ENCODE measurements at regions not wholly inside any gene's neighbourhood (a gene's known extent, or its start where the extent isn't known, plus 50 kb on each side); places are given as distances from the start of the nearest gene placed in this dataset.
"Not testable (repeated sequence)": the region's sequence is repeated elsewhere in the genome, so short reads cannot be mapped to it uniquely, and the experiment has no call there.

DNA sequence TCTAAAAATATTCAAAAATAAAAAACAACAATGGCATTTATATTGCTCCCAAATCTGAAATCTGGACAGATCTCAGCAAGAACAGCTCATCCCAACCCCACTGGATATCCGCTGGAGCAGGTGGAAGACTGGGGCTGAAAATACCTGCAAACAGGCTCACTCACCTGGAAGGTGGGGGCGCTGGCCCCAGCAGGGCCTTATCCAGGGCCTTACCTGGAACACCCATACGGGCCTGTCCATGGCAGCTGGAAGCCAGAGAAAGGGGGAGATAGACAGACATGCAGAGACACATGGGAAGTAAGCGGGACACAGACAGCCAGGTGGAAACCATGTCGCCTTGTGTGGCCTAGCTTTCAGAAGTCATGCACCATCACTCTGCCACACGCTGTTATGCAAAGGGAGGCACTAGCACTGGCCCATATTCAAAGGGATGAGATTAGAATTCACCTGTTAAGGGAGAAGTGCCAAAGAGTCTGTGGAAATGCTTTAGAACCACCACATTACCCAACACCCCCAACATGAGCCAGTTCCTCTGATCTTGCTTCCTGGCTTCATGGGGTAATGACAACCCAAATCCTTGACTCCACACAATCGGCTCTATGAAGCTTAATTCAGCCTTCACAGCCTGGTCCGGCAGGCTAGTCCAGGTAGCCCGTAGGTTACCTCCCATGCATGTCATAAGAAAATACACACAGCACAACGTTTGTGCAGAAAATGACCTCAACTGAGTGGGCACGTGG, 99.0 kb upstream of the CDYL start:
- no peak for DNase-seq (ENCODE audit: low read depth in 3 of 3)

DNA sequence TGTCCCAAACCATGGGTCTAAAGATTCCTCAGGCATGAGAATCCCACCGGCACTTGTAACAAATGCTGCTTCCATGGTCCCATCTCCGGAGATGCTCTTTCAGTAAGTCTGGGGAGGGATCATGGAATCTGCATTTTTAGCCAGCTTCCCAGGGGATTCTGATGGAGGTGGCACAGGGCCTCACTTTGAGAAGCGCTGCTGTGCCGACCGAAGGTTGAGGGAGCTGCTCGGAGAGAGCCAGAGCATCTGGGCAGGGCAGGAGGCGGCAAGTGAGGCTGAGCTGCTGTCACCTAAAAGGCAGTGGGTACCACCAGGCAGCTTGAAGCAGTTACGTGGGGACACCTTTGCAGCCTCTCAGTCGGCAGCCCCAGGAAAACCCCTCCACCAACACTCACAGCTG, 100.2 kb upstream of the CDYL start:
- no peak for DNase-seq (ENCODE audit: low read depth in 3 of 3)

DNA sequence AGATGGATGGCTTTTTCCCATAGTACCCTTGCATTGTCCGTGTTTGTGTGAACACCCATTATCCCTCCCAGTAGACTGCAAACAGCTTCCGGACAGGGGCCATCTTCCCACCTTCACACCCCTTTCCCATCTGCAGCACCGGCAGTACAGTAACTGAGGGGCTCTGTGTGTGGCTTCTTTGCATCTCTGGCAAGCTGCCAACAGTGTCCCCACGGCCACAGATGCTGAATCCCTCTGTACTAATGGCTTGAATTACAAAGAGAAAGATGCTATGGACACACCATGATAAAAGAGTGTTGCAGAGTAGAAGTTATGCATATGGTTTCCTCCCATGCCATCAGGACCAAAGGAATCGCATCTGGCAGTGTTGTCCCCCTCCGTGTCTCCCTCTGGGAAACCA, 101.1 kb upstream of the CDYL start:
- DNase-seq (ENCODE audit: low read depth in 3 of 3): no peak

DNA sequence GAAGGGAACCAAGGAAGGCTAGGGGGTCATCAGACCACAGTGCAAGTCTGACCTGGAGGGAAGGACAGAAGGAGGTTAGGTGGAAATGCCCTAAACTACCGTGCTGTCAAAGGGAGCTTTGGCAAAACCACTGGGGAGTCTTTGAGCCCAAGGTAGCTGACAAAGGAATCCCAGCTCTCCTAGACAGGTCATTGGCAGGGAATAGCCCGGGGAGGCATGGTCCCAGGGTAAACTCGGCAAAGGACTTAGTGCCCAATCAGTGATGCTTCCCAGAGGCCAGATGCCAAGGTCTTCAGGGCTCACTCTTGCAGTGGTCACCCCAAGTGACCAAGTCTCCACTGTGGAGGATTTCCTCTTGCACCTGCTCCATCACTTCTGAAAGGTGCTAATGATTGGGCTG, 102.3 kb upstream of the CDYL start:
- DNase-seq (ENCODE audit: low read depth in 3 of 3): no peak

DNA sequence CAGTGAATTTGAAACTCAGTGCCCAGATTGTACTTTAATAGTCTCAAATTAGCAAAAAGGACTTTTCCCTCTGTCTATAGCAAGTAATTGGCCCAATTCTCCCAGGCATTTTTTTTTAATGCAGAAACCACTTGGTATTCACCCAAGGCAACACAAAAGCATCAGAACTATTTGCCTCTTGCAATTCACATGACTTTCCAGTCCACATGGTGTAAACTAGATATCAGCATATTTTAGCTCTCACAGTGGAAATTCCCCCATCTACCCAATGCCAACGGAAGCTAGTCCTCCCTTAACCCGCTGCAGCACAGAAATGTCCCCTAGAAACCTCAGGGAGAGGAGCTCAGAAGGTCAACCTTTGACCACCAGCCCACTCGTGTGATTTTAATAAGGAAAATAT, 103.4 kb upstream of the CDYL start:
- DNase-seq (ENCODE audit: low read depth in 3 of 3): no peak

DNA sequence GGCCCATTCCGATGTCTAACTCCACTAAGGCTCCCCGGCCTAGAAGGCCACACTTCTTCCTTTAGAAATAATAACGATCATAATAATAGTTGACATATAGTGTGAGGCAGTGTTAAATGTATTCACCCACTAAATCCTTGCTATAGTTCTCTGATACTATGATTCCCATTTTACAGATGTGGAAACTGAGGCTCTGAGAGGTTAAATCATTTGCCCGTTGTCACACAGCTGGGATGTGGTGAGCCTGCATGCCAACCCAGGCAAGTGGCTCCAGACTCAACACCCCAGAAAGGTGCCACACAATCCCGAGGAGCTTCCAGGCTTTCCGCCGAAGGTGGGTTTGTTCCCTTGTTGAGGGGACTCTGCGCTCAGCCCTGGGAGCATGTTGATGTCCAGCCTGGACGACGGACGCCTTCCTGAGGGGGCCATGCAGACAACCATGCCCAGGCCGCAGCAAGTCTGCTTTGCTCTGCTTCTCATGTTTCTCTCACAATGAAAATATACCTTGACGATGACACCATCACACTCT, 104.6 kb upstream of the CDYL start:
- no peak for DNase-seq (ENCODE audit: low read depth in 3 of 3)

DNA sequence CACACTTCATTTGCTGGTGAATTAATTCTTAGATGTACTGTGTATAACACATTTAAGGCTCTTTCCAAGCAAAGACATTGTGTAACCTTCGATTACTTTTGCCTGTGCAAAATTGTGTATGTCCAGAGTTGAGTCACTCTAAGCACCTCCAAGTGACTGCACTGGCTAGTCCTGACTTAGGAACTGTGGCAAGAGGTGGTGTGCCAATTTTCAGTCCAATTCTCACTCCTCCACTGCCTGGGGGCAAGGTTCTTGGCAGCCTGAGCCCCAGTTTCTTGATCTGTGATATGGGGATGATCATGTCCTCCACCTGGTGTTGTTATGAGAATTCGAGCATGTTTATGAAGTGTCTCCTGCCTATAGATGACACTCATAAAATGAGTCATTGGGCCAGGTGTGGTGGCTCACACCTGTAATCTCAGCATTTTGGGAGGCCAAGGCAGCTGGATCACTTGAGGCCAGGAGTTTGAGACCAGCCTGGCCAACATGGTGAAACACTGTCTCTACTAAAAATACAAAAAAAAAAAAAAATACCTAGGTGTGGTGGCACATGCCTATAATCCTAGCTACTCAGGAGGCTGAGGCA, 105.3 kb upstream of the CDYL start:
- no peak for DNase-seq (ENCODE audit: low read depth in 3 of 3)

DNA sequence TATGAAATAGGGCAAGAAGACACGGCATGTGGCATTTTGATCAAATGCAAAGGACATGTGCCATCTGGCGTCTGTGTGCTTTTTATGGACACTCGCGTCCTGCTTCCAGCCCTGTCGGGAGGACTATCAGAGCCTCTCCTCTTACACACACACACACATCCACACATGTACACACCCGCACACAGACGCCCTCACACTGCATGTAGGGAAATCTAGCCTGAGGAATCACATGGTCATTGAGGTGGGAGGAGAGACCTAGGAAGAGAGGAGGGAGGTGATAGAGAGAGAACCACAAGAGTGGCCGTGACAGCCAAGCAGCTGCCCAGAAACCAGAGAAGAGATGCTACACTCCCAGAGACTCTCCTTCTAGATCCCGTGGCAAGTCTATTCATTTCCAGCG, 105.9 kb upstream of the CDYL start:
- DNase-seq (ENCODE audit: low read depth in 3 of 3): no peak

DNA sequence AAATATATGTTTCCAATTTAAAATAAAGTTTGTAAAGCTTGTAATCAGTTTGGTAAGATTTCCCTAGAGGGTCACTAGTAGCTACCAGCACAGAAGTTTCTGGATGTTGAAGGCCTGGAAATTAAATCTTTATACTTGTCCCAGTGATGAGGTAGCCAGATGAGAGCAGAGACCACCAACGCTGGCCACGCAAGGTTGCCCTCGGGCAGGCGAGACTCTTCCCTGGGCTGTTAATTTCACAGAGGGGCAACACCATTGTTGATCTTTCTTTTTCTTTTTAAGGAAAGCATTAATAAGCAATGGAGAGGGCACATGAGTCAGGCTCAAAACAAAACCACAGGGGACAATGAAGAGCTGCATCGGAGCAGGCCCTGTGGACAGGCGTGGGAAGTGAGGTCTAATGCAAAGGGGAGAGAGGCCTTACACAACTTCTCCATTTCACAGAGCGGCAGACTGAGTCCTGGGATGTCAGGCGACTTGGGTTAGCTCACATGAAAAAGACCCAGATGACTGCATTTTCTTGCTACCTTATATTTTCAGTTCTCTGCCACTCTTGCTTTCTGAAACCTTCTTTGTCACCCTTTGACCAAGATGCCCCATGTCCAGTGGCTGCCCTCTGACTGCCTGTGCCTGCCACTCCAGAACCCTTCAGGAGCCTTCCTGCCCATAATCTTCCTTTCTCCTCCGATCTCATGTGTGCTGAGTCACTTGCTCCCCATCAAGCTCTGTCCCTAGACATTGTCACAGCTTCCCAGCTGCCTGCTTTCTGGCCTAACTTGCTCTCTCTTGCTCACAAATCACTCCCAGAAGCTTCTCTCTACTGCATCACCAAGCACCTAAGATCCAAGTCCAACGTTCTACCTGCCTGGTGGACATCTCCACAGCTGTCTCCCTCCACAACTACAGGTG, 107.7 kb upstream of the CDYL start:
- DNase-seq (ENCODE audit: low read depth in 3 of 3): no peak

DNA sequence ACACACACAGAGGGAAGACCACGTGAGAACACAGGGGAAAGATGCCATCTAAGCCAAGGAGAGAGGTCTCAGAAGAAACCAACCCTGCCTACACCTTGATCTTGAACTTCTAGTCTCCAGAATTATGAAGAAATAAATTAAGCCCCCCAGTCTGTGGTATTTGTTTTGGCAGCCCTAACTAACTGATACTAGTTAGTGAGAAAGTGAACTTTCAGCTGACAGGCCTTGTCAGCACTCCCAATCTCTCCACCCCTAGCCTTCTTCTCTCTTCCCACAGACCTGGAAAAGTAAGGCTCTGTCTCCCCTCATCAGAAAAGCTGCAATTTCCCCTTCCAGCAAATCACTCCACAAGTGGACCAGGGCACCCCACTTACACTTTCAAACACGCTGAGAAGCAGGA, 108.6 kb upstream of the CDYL start:
- no peak for DNase-seq (ENCODE audit: low read depth in 3 of 3)

DNA sequence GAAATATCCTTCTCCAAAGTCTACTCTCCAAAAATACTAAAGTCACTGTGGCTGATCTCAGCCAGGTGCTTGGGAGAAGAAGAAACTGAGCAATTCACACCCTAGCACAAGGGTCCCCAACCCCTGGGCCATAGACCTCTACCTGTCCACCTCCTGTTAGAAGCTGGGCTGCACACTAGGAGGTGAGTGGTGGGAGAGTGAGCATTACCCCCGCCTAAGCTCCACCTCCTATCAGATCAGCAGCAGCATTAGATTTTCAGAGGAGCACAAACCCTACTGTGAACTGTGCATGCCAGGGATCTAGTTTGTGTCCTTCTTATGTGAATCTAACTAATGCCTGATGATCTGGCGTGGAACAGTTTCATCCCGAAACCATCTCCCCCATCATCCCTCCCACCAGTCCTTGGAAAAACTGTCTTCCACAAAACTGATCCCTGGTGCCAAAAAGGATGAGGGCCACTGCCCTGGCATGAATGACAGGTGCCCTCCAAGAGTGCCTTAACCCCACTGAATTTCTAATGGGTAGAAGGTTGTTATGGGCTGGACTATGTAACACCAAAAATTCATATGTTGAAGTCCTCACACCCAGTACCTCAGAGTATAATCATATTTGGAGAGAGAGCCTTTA, 109.2 kb upstream of the CDYL start:
- no peak for DNase-seq (ENCODE audit: low read depth in 3 of 3)

DNA sequence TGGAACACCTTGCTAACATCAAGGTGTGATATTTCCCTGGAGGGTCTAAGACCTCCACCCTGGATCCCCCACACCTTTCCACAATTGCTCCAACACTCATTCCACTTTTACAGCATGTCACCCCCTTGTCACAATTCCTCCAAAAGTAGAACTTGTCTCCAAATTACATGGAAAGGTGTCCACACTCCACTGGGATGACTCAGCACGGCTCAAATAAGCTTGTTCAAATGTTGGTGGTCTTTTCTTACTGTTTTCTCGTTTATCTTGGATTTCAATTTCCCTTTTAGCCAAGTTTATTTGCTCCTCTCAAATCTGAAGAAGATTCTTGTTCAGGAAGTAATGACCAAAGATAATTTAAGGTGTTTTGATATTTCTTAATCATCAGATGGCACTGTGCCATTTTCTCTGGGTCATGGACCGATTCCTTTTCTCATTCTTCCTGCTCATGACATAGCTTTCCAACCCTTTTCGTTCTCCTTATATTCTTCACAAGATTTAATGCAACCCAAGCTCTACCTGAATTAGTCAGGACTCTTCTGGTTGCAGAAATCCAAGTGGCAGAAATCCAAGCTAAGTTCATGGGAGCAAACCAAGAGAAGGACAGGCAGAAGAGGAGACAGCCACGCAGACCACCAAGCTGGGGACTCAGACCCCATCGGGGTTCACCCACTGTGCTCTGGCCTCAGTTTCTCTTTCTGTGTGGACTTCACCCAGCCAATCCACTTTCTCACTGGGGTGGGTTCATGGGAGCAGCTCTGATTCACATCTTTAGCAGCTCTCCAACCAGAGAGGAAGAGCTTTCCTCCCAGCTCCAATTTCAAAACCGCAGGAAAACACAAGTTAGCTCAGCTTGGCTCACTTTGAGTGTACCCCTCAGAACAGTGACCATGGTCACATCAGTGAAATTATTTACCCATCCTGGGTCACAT, 110.5 kb upstream of the CDYL start:
- DNase-seq (ENCODE audit: low read depth in 3 of 3): no peak

DNA sequence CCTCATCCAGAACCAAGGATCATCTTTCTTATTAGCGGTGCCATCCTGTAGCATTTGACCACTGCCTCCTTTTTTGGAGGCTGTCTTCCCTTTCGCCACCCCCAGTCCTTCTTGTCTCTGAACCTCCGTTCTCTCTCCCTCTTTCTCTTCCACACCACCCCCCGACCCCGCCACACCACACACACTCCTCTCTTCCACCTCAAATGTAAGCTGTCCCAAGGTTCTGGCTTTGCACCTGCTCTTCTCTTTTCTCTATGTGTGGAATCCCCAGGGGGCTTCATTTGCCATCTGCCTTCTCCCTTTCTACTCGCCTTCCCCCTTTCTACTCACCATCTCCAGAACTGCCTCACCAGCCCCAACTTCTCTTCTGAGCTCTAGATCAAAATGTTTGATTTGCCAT, 111.3 kb upstream of the CDYL start:
- no peak for DNase-seq (ENCODE audit: low read depth in 3 of 3)

DNA sequence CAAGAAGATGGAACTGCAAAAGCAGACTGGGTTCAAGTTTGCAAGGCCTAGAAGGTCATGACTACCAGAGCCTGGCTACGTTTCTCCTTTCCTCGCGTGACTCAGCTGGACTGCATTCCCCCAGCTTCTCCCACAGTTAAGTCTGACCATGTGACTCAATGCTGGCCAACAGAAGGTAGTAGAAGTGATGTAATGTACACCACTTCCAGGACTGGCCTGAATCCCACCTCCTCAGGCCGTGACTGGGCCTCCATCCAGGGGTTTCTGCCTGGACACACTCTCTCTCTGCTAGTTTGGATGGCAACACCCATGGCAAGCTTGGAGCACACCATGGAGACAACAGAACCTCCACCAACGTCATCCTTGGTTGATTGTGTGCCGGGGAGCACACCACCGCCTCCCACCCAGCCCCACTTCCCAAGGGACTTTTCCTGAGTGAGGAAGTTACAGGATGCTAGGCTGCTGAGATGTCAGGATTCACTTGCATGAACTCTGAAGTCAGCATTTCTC, 112.0 kb upstream of the CDYL start:
- DNase-seq (ENCODE audit: low read depth in 3 of 3): no peak

DNA sequence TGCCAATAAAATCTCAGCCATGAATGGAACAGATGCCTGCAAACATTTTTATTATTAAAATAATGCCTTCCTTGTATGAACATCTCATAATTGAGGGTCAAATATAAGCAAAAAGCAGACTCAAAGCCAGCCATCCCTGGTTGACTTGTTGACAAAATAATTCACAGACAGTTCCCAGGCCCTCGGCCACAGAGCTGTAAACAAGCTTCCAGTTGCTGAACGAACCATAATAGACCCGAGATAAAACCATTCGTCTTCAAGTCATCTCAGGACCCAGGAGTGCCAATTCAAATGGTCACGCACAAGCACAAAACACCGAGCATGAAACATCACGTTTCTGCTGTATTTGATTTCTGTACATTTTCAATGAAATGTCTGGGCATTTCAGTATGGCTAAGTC, 113.3 kb upstream of the CDYL start:
- DNase-seq (ENCODE audit: low read depth in 3 of 3): no peak

DNA sequence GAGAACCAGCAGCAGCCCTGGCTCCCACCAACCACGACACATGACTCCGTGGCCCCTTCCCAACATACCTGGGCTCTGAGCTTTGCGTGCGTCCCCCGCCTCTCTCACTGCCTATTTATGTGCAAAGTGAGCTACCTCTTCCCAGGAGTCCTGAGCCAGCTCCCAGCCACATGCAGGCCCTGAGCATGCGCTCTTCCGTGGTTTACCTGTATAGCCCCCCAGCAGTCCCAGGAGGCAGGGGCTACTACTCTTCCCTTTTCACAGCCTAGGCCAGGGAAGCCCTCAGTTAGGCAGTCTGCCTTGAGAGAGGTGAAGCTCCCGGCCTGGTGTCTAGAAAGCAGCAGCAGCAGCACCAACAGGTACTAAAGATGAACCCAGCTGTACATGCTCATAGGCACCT, 114.8 kb upstream of the CDYL start:
- no peak for DNase-seq (ENCODE audit: low read depth in 3 of 3)

DNA sequence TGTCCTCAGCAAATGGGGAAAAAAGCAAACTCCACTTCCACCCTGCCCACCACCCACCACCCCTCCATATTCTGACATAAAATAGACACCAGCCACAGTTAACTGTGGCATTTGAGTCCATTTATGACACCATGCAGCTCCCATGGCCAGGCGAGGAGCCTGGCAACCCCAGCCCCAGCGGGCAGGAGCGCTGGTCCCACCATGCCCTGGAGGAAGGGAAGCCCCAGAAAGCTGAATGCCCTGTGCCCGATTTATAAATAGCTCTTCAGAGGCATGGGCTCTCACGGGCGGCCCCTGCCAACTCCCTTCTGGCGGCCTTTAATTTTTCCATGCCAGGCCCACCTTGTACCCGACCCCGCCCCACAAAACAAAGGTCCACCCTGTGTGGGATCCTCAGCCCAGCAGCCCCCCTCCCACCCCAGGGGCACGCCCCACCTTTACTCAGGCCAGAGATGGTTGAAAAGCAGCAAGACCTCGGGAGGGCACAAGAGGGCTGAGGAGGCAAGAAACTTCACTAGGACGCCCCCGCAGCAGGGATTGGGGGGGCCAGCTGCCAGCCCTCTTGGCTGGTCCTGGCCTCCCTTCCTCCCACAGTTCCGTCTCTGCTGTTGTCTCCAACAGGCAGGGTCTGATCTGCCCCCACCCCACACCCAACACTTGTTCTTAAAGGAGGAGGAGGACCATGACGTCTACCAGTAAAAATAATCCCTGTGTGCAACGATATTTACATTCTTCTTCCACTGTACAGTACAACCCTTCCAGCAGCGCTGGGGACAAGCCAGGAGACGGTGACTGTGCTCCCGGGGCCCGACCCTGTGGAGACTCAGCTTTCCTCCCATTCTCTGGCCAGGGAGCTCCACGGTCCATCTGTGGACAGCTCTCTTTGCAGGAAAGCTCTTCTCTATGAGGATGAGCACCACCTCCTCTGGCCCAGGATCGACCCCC, 115.6 kb upstream of the CDYL start:
- DNase-seq (ENCODE audit: low read depth in 3 of 3): no peak

DNA sequence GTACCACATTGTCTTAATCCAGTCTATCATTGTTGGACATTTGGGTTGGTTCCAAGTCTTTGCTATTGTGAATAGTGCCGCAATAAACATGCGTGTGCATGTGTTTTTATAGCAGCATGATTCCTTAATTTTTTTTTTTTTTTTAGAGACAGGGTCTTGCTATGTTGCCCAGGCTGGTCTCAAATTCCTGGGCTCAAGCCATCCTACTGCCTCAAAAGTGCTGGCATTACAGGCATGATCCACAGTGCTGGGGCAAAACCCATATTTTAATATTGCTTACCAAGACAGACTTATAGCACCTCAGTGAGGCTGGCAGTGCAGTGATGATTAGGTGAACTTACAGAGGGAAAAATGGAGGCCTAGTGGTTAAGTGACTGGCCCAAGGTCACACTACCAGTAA, 116.5 kb upstream of the CDYL start:
- DNase-seq (ENCODE audit: low read depth in 3 of 3): not testable (repeated sequence)

DNA sequence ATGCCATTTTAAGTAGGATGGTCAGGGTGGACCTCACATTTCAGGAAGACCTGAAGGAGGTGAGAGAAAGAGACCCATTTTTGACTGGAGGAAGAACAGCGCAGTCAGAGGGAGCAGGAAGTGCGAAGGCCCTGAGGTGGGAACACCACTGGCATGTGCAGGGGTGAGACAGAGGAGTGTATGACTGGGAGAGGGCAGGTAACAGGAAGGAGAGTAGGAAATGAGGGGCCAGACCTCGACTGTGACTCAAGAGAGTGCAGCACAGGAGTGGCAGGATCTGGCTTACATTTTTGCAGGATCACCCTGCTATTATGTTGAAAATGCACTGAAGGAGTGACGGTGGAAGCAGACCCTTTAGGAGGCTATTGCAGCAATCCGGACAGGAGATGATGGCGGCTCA, 117.7 kb upstream of the CDYL start:
- no peak for DNase-seq (ENCODE audit: low read depth in 3 of 3)

DNA sequence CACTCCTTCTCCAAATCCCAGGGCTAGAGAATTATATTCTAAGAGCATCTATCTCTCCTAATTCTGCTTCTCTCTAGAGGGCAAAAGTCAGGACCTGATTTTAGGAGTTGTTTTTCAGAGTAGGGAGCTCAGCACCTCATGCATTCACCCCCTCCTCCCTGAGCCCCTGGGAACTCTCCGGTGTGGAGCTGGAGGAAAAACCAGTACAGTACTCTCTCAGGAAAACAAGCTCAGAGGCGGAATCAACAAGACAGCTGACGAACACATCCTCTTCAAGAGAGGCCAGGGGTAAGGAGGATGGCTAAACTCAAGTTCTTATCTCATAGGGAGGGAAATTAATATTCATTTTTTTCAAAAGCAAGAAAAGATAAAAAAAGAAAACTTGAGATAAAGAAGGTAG, 120.1 kb upstream of the CDYL start:
- DNase-seq (ENCODE audit: low read depth in 3 of 3): no peak

Measured in stimulated activated CD4-positive, alpha-beta T cell treated with anti-CD3 and anti-CD28 coated beads, TNF-alpha, amount 100 ng/mL, for 4 hours (primary cell).